AG09319 (cell line): ENCODE measurements at regions not wholly inside any gene's neighbourhood (a gene's known extent, or its start where the extent isn't known, plus 50 kb on each side); places are given as distances from the start of the nearest gene placed in this dataset.

Experiments
- DNase-seq: peaks from one replicate; pipeline ENCODE4 v3.0.0-alpha.2; 2010; ENCODE audit warnings: low read depth; ENCODE audit errors: extremely low read depth
- CTCF ChIP-seq: IDR thresholded peaks from 2 replicates; pipeline ENCODE4 v1.5.1; 2011; ENCODE audit warnings: low read depth, mild to moderate bottlenecking, inconsistent platforms, low read length, moderate library complexity

GRCh38 chr7:155911471-155912105 is 99.3 kb upstream of the SHH start:
- DNase-seq = no peak
- TF ChIP-seq CTCF = no peak

GRCh38 chr7:155908385-155908784 is 96.1 kb upstream of the SHH start:
- TF ChIP-seq CTCF = no peak

GRCh38 chr7:155907450-155908200 is 95.4 kb upstream of the SHH start:
- no peak for DNase-seq
- TF ChIP-seq CTCF = no peak

More at GRCh38 chr7:155908385-155908784, 96.1 kb upstream of the SHH start:
- DNase-seq = no peak

GRCh38 chr7:155901176-155901575 is 88.9 kb upstream of the SHH start:
- DNase-seq = no peak
- no peak for TF ChIP-seq CTCF

- no peak for TF ChIP-seq CTCF
- DNase-seq = no peak
These were observed 87.3 kb upstream of the SHH start for GRCh38 chr7:155899596-155899995.

GRCh38 chr7:155897758-155898386 is 85.6 kb upstream of the SHH start:
- DNase-seq = no peak
- TF ChIP-seq CTCF = no peak
